ENCODE measurements at regions not wholly inside any gene's neighbourhood (a gene's known extent, or its start where the extent isn't known, plus 50 kb on each side); places are given as distances from the start of the nearest gene placed in this dataset.

DNA sequence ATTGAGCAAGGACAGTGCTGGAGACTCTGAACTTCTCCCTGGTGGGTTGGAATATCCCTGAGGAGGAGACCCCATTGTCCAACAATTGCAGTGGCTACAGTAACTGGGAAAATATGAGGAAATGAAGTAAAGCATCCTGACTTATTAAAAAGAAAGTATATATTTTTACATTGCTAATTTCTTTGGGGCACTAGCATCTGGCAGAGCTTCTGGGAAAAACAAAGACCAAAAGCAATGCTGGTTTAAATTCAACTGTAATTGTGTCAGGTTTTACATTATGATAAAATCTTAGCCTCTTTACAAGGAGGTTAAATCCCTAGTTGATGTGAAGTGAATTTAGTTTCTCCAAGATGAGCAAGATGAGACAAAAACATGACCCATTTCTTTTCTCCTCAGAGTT lies 454.0 kb upstream of the RBMS3 start:
- H3K9me3 Mint-ChIP-seq: no peaks in the 10 kb centered on the region
- H3K27ac Mint-ChIP-seq: no peak overlapping the region
- DNase-seq (no peak), ATAC-seq (ENCODE audit: low read depth) (no peak)
- no peaks in the 10 kb centered on the region for H3K27me3 Mint-ChIP-seq
- POLR2A ChIA-PET: no interaction called here
- H3K4me1 Mint-ChIP-seq: no peaks in the 10 kb centered on the region
- no peak overlapping the region for H3K4me3 Mint-ChIP-seq
- H3K36me3 Mint-ChIP-seq: no peaks in the 10 kb centered on the region

DNA sequence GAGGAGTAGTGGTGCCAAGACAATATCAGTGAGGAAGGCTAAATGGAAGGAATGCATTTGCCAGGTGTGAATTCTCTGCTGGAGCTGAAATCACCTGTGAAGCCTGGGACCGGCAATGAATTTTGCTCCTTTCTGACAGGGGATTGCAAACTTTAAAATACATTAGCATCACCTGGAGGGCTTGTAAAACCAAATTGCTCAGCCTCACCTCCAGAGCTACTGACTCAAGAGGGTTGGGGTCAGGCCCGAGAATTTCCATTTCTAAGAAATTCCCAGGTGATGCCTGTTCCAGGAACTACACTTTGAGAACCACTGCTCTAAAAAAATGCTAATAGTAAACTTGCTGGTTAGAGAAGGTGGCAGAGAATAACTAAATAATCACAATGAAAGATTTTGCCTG lies 445.6 kb upstream of the RBMS3 start:
- H3K9me3 Mint-ChIP-seq: no peaks in the 10 kb centered on the region
- no peaks in the 10 kb centered on the region for H3K36me3 Mint-ChIP-seq
- POLR2A ChIA-PET: no interaction called here
- no peaks in the 10 kb centered on the region for H3K4me1 Mint-ChIP-seq
- no peaks in the 10 kb centered on the region for H3K27me3 Mint-ChIP-seq
- no peak overlapping the region for H3K4me3 Mint-ChIP-seq
- no peak overlapping the region for H3K27ac Mint-ChIP-seq
- ATAC-seq (ENCODE audit: low read depth) (no peak), DNase-seq (no peak)

GRCh38 chr3:28835751-28836150 lies 445.1 kb upstream of the RBMS3 start:
- Mint-ChIP-seq H3K27me3 (no peaks in the 10 kb centered on the region), H3K27ac (no peak overlapping the region), H3K9me3 (no peaks in the 10 kb centered on the region), H3K36me3 (no peaks in the 10 kb centered on the region), H3K4me3 (no peak overlapping the region), H3K4me1 (no peaks in the 10 kb centered on the region)
- ATAC-seq (ENCODE audit: low read depth): no peak
- no peak for DNase-seq
- POLR2A ChIA-PET: no interaction called here

- Mint-ChIP-seq H3K4me1 (no peaks in the 10 kb centered on the region), H3K4me3 (no peak overlapping the region), H3K27me3 (no peaks in the 10 kb centered on the region), H3K36me3 (no peaks in the 10 kb centered on the region), H3K9me3 (no peaks in the 10 kb centered on the region), H3K27ac (no peak overlapping the region)
- DNase-seq: no peak
- POLR2A ChIA-PET: no interaction called here
- ATAC-seq (ENCODE audit: low read depth): no peak
These were observed 444.7 kb upstream of the RBMS3 start for GRCh38 chr3:28836199-28836598.

DNA sequence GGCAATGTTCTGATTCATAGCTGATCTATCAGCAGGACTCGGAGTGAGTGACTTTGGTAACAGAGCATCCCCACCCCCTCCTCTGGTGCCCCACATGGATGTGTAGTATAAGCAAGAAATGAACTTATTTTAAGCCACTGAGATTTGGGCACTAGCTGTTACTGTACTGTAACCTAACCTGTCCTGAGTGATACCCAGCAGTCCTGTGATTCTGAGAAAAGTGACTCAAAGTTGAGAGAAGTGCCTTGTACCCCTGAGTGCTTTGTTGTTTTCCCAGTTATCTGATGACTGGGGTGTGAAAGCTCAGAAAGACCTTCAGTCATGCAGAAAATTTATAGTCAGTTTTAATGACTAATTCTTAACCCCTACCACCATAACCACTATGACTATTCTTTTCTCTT lies 439.9 kb upstream of the RBMS3 start:
- Mint-ChIP-seq H3K4me3 (no peak overlapping the region), H3K27me3 (no peaks in the 10 kb centered on the region), H3K36me3 (no peaks in the 10 kb centered on the region), H3K4me1 (no peaks in the 10 kb centered on the region), H3K27ac (no peak overlapping the region), H3K9me3 (no peaks in the 10 kb centered on the region)
- ATAC-seq (ENCODE audit: low read depth) (no peak), DNase-seq (no peak)
- POLR2A ChIA-PET: no interaction called here

DNA sequence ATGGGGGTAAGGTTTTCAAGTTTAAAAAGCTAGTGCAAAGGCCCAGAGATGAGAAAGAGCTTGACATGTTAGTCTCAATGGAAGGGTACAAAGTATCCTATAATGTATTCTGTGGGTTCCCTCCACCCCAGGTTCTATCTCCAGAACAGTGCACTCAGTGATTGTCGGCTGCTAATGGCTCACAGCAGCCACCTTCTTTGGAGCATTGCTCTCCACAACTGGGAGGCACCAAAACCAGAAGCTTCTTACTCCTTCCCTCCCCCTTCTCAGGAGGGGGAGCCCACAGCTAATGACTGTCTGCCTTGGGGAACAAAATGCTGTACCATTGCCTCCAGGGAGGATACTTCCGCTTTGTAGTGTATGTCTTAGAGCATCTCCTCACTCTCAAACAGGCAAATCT lies 439.4 kb upstream of the RBMS3 start:
- Mint-ChIP-seq H3K4me3 (no peak overlapping the region), H3K27ac (no peak overlapping the region), H3K36me3 (no peaks in the 10 kb centered on the region), H3K27me3 (no peaks in the 10 kb centered on the region), H3K9me3 (no peaks in the 10 kb centered on the region), H3K4me1 (no peaks in the 10 kb centered on the region)
- ATAC-seq (ENCODE audit: low read depth) (no peak), DNase-seq (no peak)
- POLR2A ChIA-PET: no interaction called here

GRCh38 chr3:28844298-28845005 lies 436.4 kb upstream of the RBMS3 start:
- no peak overlapping the region for H3K27ac Mint-ChIP-seq
- H3K4me3 Mint-ChIP-seq: no peak overlapping the region
- H3K4me1 Mint-ChIP-seq: no peaks in the 10 kb centered on the region
- DNase-seq: no peak
- no peaks in the 10 kb centered on the region for H3K27me3 Mint-ChIP-seq
- H3K36me3 Mint-ChIP-seq: no peaks in the 10 kb centered on the region
- ATAC-seq (ENCODE audit: low read depth): no peak
- H3K9me3 Mint-ChIP-seq: no peaks in the 10 kb centered on the region
- POLR2A ChIA-PET: no interaction called here

- H3K4me3 Mint-ChIP-seq: no peak overlapping the region
- H3K4me1 Mint-ChIP-seq: no peaks in the 10 kb centered on the region
- DNase-seq (no peak), ATAC-seq (ENCODE audit: low read depth) (no peak)
- POLR2A ChIA-PET: no interaction called here
- H3K9me3 Mint-ChIP-seq: no peaks in the 10 kb centered on the region
- no peaks in the 10 kb centered on the region for H3K36me3 Mint-ChIP-seq
- no peaks in the 10 kb centered on the region for H3K27me3 Mint-ChIP-seq
- H3K27ac Mint-ChIP-seq: no peak overlapping the region
These were observed 435.9 kb upstream of the RBMS3 start for GRCh38 chr3:28845006-28845324.

DNA sequence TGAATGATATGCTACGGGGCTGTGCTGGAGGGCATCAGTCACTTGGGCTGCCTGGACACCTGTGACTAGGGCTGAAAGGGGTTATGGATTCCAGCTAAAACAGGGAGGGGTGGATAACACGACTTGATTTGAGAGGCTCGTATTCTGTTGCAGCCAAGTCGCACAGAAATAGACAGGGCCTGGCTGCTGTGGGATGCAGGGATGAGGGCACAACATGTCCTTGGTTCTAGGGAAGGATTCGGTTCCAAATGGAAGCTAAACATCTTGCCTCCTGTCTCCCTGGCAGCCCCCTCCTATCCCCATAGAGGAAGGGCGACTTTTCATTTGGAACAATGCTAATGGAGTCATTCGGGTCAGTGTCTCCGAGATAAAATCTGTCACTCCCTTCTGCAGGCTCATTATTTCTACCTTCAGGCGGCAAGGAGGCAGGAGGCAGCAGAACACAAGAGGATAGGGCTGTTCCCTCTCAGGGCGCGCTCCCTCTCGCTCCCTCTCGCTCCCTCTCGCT lies 433.8 kb upstream of the RBMS3 start:
- H3K4me3 Mint-ChIP-seq: no peak overlapping the region
- H3K9me3 Mint-ChIP-seq: no peaks in the 10 kb centered on the region
- no peaks in the 10 kb centered on the region for H3K4me1 Mint-ChIP-seq
- no peaks in the 10 kb centered on the region for H3K36me3 Mint-ChIP-seq
- POLR2A ChIA-PET: no interaction called here
- no peak overlapping the region for H3K27ac Mint-ChIP-seq
- ATAC-seq (ENCODE audit: low read depth) (no peak), DNase-seq (no peak)
- H3K27me3 Mint-ChIP-seq: no peaks in the 10 kb centered on the region

GRCh38 chr3:28847736-28848135 lies 433.1 kb upstream of the RBMS3 start:
- no peak overlapping the region for H3K27ac Mint-ChIP-seq
- no peaks in the 10 kb centered on the region for H3K27me3 Mint-ChIP-seq
- POLR2A ChIA-PET: no interaction called here
- H3K4me1 Mint-ChIP-seq: no peaks in the 10 kb centered on the region
- no peak overlapping the region for H3K4me3 Mint-ChIP-seq
- DNase-seq: no peak
- ATAC-seq (ENCODE audit: low read depth): no peak
- no peaks in the 10 kb centered on the region for H3K36me3 Mint-ChIP-seq
- no peaks in the 10 kb centered on the region for H3K9me3 Mint-ChIP-seq

DNA sequence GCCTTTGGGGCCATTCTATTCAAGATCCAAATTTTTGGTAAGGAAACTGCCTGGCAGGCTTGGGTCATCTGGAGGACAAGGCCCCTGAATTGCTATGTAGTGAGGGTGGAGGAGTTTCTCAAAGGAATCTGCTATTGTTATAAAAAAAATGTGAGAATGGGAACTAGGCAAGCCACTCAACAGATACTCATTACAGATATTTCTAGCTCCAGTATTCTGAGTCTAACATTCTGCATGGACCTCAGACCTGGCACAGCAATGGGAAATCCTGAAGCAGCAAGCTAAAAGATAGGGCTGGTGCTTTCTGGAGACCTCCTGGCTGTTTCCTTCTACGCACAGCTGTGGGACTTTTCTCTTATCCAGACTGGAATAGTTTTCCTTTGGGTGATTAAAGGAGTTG lies 430.7 kb upstream of the RBMS3 start:
- Mint-ChIP-seq H3K4me3 (no peak overlapping the region), H3K27ac (no peak overlapping the region), H3K27me3 (peaks cover 4% of the 10 kb centered on the region), H3K4me1 (no peaks in the 10 kb centered on the region), H3K36me3 (no peaks in the 10 kb centered on the region), H3K9me3 (no peaks in the 10 kb centered on the region)
- DNase-seq (no peak), ATAC-seq (ENCODE audit: low read depth) (no peak)
- POLR2A ChIA-PET: no interaction called here

- no peaks in the 10 kb centered on the region for H3K36me3 Mint-ChIP-seq
- H3K27me3 Mint-ChIP-seq: peaks cover 4% of the 10 kb centered on the region
- no peak overlapping the region for H3K27ac Mint-ChIP-seq
- no peak for DNase-seq
- no peak overlapping the region for H3K4me3 Mint-ChIP-seq
- no peaks in the 10 kb centered on the region for H3K9me3 Mint-ChIP-seq
- ATAC-seq (ENCODE audit: low read depth): no peak
- POLR2A ChIA-PET: no interaction called here
- no peaks in the 10 kb centered on the region for H3K4me1 Mint-ChIP-seq
These were observed 427.0 kb upstream of the RBMS3 start for GRCh38 chr3:28853830-28854229.

DNA sequence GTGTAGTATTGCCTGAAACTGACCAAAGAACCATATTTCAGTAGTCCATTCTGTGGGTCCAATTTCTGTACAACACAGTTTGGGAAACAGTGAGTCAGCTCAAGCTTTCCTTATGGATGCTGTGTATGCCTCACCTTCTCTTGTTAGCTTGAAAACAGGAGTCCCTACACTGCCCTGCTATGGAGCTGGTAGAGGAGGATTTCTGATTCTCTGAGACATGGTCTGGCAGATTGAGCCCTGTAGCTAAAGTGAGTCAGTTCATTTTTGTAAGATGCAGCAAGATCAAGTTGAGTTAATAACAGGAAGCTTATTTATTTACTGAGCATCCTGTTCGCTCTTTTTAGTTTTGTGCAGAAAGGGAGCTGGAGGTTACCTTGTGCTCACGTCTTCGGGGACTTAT lies 424.1 kb upstream of the RBMS3 start:
- H3K4me3 Mint-ChIP-seq: no peak overlapping the region
- DNase-seq (no peak), ATAC-seq (ENCODE audit: low read depth) (no peak)
- no peak overlapping the region for H3K27ac Mint-ChIP-seq
- H3K4me1 Mint-ChIP-seq: no peaks in the 10 kb centered on the region
- H3K36me3 Mint-ChIP-seq: no peaks in the 10 kb centered on the region
- peaks cover 6% of the 10 kb centered on the region for H3K27me3 Mint-ChIP-seq
- no peaks in the 10 kb centered on the region for H3K9me3 Mint-ChIP-seq
- POLR2A ChIA-PET: no interaction called here

- peaks cover 2% of the 10 kb centered on the region for H3K27me3 Mint-ChIP-seq
- no peaks in the 10 kb centered on the region for H3K36me3 Mint-ChIP-seq
- DNase-seq (no peak), ATAC-seq (ENCODE audit: low read depth) (no peak)
- H3K9me3 Mint-ChIP-seq: no peaks in the 10 kb centered on the region
- no peak overlapping the region for H3K27ac Mint-ChIP-seq
- POLR2A ChIA-PET: no interaction called here
- H3K4me1 Mint-ChIP-seq: no peaks in the 10 kb centered on the region
- H3K4me3 Mint-ChIP-seq: no peak overlapping the region
These were observed 421.0 kb upstream of the RBMS3 start for GRCh38 chr3:28859897-28860296.

DNA sequence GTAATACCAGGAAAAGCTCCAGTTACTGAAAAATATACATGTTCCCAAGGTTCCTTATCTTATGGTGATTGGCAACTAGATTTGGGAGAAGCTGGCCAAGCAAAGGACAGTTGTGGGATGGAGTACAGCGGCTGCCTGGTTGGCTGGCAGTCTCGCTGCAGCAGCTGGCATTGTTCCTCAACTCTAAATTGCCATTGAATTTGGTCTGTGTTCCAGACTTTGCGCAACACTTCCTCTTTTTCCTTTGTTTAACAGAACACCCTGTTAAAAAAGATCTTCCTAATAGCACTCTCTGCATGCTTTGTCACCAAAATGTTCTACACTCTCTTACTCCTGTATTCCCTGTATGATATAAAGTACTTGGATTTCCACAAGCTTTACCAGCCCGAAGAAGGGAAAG lies 420.6 kb upstream of the RBMS3 start:
- ATAC-seq (ENCODE audit: low read depth) (no peak), DNase-seq (no peak)
- Mint-ChIP-seq H3K36me3 (no peaks in the 10 kb centered on the region), H3K4me3 (no peak overlapping the region), H3K27ac (no peak overlapping the region), H3K9me3 (no peaks in the 10 kb centered on the region), H3K27me3 (peaks cover 2% of the 10 kb centered on the region), H3K4me1 (no peaks in the 10 kb centered on the region)
- POLR2A ChIA-PET: no interaction called here
